NCI-H1092 treated with DMSO at 0.1 percent for 48 hours (cell line): ENCODE measurements at regions not wholly inside any gene's neighbourhood (a gene's known extent, or its start where the extent isn't known, plus 50 kb on each side); places are given as distances from the start of the nearest gene placed in this dataset.
"Not testable (repeated sequence)": the region's sequence is repeated elsewhere in the genome, so short reads cannot be mapped to it uniquely, and the experiment has no call there.

Experiments
- DNase-seq: peaks from one replicate; lab custom pipeline; 2025; lab: John Stamatoyannopoulos, UW

- not testable (repeated sequence) for DNase-seq
These were observed 189.9 kb downstream of the TTC6 start for GRCh38 chr14:37785298-37785697.

DNA sequence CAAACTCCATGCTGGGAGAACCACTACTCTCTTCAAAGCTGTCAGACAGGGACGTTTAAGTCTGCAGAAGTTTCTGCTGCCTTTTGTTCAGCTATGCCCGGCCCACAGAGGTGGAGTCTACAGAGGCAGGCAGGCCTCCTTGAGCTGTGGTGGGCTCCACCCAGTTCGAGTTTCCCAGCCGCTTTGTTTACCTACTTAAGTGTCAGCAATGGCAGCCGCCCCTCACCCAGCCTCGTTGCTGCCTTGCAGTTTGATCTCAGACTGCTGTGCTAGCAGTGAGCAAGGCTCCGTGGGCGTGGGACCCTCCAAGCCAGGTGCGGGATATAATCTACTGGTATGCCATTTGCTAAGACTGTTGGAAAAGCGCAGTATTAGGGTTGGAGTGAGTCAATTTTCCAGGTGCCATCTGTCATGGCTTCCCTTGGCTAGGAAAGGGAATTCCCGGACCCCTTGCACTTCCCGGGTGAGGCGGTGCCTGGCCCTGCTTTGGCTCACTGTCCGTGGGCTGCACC is 190.7 kb downstream of the TTC6 start:
- not testable (repeated sequence) for DNase-seq

GRCh38 chr14:37787879-37788494 is 192.6 kb downstream of the TTC6 start:
- DNase-seq: no peak

DNA sequence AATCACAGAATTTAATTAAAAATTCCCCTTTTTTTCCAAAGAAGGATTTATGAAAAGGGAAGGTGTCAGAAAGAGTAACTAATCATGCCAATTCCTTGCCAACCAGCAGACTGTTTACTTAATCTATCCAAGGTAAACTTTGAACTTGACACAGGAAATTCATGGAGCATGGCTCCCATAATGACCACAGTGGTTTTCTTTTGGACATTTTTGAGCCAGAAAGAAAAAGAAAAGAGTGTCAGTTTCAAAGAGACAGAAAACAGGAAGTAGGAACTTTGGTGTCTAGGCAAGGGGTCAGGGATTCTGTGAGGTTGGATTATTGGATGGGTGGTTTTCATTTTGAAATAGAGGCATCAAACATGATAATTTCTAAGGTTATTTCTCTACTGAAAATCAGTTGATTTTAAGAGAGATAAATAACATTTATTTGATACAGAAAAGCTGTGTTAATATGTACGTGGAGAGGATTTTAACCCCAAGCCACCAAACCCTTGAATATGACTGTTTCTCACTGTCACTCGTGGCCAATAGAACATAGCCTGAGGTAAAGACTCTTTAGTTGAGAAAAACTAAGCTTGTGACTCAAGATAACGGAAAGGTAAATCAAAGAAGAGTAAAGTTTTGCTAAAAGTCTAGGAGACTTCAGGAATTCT is 196.1 kb downstream of the TTC6 start:
- no peak for DNase-seq

- no peak for DNase-seq
These were observed 196.7 kb downstream of the TTC6 start for GRCh38 chr14:37792124-37792523.

GRCh38 chr14:37796703-37797416 is 201.4 kb downstream of the TTC6 start:
- no peak for DNase-seq

- no peak for DNase-seq
These were observed 202.2 kb downstream of the TTC6 start for GRCh38 chr14:37797675-37798074.

- no peak for DNase-seq
These were observed 212.3 kb downstream of the TTC6 start for GRCh38 chr14:37807722-37808121.

- no peak for DNase-seq
These were observed 214.8 kb downstream of the TTC6 start for GRCh38 chr14:37810094-37810801.

DNA sequence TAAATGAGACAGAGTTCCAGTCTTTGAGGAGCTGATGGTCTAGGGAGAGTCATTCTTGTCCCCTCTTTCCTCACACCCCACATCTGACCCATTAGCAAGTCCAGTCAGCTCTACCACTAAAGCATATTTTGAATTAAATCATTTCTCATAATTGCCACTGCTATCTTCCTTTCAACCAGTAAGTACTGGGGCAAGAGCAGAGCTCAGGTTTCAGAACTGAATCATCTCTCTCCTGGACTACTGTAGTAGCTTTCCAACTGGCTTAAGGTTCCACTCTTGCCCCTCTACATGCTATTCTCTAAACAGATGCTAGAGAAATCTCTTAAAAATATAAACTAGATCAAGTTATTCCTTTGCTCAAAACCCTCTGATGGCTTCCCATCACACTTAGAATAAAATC is 218.3 kb downstream of the TTC6 start:
- no peak for DNase-seq

- no peak for DNase-seq
These were observed 220.7 kb downstream of the TTC6 start for GRCh38 chr14:37816135-37816534.

- DNase-seq: no peak
These were observed 221.4 kb downstream of the TTC6 start for GRCh38 chr14:37816743-37817295.

- no peak for DNase-seq
These were observed 224.0 kb downstream of the TTC6 start for GRCh38 chr14:37819155-37820015.

DNA sequence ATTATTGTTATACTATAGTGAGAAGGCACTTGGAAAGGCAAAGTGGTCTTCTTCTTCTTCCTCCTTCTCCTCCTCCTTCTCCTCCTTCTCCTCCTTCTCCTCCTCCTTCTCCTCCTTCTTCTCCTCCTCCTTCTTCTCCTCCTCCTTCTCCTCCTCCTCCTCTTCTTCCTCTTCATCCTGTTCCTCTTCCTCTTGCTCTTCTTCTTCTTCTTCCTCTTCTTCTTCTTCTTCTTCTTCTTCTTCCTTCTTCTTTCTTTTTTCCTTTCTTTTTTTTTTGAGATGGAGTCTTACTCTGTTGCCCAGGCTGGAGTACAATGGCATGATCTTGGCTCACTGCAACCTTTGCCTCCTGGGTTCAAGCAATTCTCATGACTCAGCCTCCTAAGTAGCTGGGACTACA is 225.4 kb downstream of the TTC6 start:
- not testable (repeated sequence) for DNase-seq

- no peak for DNase-seq
These were observed 229.7 kb downstream of the TTC6 start for GRCh38 chr14:37824939-37825712.

- DNase-seq: no peak
These were observed 231.4 kb downstream of the TTC6 start for GRCh38 chr14:37826869-37827268.

DNA sequence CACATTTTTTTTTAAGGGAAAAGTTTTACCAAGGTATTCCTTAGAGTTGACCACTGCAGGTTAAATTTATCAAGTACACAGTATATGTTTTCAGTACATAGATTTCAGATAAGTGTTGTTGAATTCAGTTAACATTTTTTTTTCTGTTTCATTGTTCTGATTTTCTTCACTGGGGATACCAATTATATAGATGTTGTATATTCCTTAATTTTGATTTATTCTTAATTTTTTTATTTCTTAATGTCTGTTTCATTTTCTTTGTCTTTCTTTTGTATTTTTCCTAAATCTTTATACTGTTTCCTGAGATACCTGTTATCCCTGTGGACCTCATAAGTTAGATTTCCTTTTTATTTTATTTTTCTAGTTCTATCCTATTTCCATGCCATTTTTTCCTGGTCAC is 234.8 kb downstream of the TTC6 start:
- no peak for DNase-seq

DNA sequence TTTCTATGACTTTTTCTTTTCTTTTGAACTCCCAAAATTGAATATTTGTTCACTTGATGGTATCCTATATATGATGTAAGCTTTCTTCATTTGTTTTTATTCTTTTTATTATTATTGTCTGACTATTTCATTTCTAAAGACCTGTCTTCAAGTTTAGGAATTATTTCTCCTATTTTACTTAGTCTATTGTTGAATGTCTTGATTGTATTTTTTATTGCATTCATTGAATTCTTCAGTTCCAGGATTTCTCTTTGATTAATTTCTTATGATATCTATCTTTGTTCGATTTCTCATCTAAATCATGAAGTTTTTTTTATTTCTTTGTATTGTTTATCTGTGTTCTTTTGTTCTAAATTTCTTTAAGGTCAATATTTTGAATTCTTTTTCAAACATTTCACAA is 238.8 kb downstream of the TTC6 start:
- DNase-seq: no peak

- DNase-seq: not testable (repeated sequence)
These were observed 243.3 kb downstream of the TTC6 start for GRCh38 chr14:37838778-37839177.

DNA sequence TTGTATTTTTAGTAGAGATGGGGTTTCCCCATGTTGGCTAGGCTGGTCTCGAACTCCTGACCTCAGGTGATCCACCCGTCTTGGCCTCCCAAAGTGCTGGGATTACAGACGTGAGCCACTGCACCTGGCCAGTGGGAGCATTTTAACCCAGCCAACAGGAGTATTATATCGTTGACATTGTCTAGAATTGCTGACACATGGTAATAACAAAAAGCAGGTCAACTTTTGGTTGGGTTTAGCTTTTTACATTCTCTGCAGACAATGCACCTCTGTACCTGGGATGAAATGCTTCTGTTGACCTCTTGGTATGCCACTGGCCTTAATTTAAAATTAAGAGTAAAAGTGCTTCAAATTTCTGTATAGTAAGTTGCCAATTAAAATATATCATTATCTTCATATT is 245.6 kb downstream of the TTC6 start:
- not testable (repeated sequence) for DNase-seq
